GM23338 (cell line): ENCODE measurements at regions not wholly inside any gene's neighbourhood (a gene's known extent, or its start where the extent isn't known, plus 50 kb on each side); places are given as distances from the start of the nearest gene placed in this dataset.
"Not testable (repeated sequence)": the region's sequence is repeated elsewhere in the genome, so short reads cannot be mapped to it uniquely, and the experiment has no call there.

Source experiments
- ATAC-seq: fragments of 200-7000 bp; cut with Tn5 transposase; 3 replicates; pipeline ENCODE4 v1.9.1; 2020
- DNase-seq: peaks from one replicate; pipeline ENCODE4 v3.0.0-alpha.2; 2015; ENCODE audit warnings: low spot score
- H2AFZ ChIP-seq: fragments of 200-600 bp; sonication (generic); 2 replicates; pipeline ENCODE4 v1.8.0; 2016; ENCODE audit warnings: antibody characterized with exemption, mild to moderate bottlenecking, moderate library complexity
- H3F3A ChIP-seq: fragments of 200-600 bp; sonication (generic); replicated peaks from 2 replicates; pipeline ENCODE4 v1.8.0; 2017; ENCODE audit warnings: antibody characterized with exemption, mixed run types, low read depth
- H3K27ac ChIP-seq: fragments of 200-600 bp; sonication (generic); 2 replicates; pipeline ENCODE4 v1.6.1; 2016; ENCODE audit warnings: low read depth
- H3K27me3 ChIP-seq: fragments of 200-600 bp; sonication (generic); 2 replicates; pipeline ENCODE4 v1.8.0; 2016; ENCODE audit warnings: mild to moderate bottlenecking, mixed run types, moderate library complexity; ENCODE audit not compliant: insufficient read depth
- H3K36me3 ChIP-seq: fragments of 200-600 bp; sonication (generic); 2 replicates; pipeline ENCODE4 v1.8.0; 2016; ENCODE audit warnings: mild to moderate bottlenecking; ENCODE audit not compliant: insufficient read depth
- H3K4me1 ChIP-seq: fragments of 200-600 bp; sonication (generic); 2 replicates; pipeline ENCODE4 v1.8.0; 2016; ENCODE audit warnings: mild to moderate bottlenecking, moderate library complexity; ENCODE audit not compliant: insufficient read depth
- H3K4me2 ChIP-seq: fragments of 200-600 bp; sonication (generic); 2 replicates; pipeline ENCODE4 v1.7.1; 2017; ENCODE audit warnings: mixed run types
- H3K4me3 ChIP-seq: fragments of 200-600 bp; sonication (generic); 2 replicates; pipeline ENCODE4 v1.6.1; 2016; ENCODE audit warnings: mixed run types
- H3K79me2 ChIP-seq: fragments of 200-600 bp; sonication (generic); replicated peaks from 2 replicates; pipeline ENCODE4 v1.8.0; 2017; ENCODE audit warnings: mild to moderate bottlenecking; ENCODE audit not compliant: insufficient read depth
- H3K9me2 ChIP-seq: fragments of 200-600 bp; sonication (generic); 2 replicates; pipeline ENCODE4 v1.8.0; 2017; ENCODE audit not compliant: insufficient read depth
- H4K20me1 ChIP-seq: fragments of 200-600 bp; sonication (generic); replicated peaks from 2 replicates; pipeline ENCODE4 v1.8.0; 2017; ENCODE audit warnings: mild to moderate bottlenecking; ENCODE audit not compliant: insufficient read depth
- H3K27ac Mint-ChIP-seq: 2 replicates; pipeline ENCODE4 v1.8.0; 2020; ENCODE audit warnings: inconsistent platforms, mild to moderate bottlenecking, moderate library complexity, mixed read lengths
- H3K27me3 Mint-ChIP-seq: 3 replicates; pipeline ENCODE4 v1.8.0; 2022; ENCODE audit warnings: low read depth, mild to moderate bottlenecking, moderate library complexity, mixed read lengths, inconsistent platforms; ENCODE audit not compliant: insufficient read depth, poor library complexity
- H3K36me3 Mint-ChIP-seq: 3 replicates; pipeline ENCODE4 v1.8.0; 2021; ENCODE audit warnings: low read depth, mild to moderate bottlenecking, inconsistent platforms, moderate library complexity, mixed read lengths
- H3K4me1 Mint-ChIP-seq: 3 replicates; pipeline ENCODE4 v1.8.0; 2020; ENCODE audit warnings: mild to moderate bottlenecking, inconsistent platforms, mixed read lengths
- H3K4me3 Mint-ChIP-seq: 3 replicates; pipeline ENCODE4 v1.8.0; 2021; ENCODE audit warnings: moderate library complexity, mild to moderate bottlenecking, inconsistent platforms, mixed read lengths
- H3K9me3 Mint-ChIP-seq: 3 replicates; pipeline ENCODE4 v1.8.0; 2020; ENCODE audit warnings: moderate library complexity, mild to moderate bottlenecking, inconsistent platforms, mixed read lengths
- CREB1 ChIP-seq: fragments of 250-450 bp; sonication (Bioruptor Pico); IDR thresholded peaks from 2 replicates; pipeline ENCODE4 v1.5.0; 2020; ENCODE audit warnings: low read depth, mild to moderate bottlenecking, moderate library complexity
- CTCF ChIP-seq, 2 experiments: fragments of 200-600 bp in 1 of 2; sonication (generic) in 1 of 2; conservative IDR thresholded peaks; 2 replicates each; pipeline versions ENCODE4 v1.5.1 to v1.6.1; 2016 to 2017; ENCODE audit warnings: antibody characterized with exemption in 2 of 2, low read depth in 2 of 2, mild to moderate bottlenecking in 2 of 2, moderate library complexity in 1 of 2
- ETS1 ChIP-seq: IDR thresholded peaks from 2 replicates; pipeline ENCODE4 v1.6.1; 2016; ENCODE audit warnings: antibody characterized with exemption
- JUNB ChIP-seq: IDR thresholded peaks from one replicate; pipeline ENCODE4 v1.6.1; 2016; ENCODE audit warnings: antibody characterized with exemption; ENCODE audit not compliant: unreplicated experiment
- NANOG ChIP-seq: IDR thresholded peaks from 2 replicates; pipeline ENCODE4 v1.6.1; 2016; ENCODE audit warnings: antibody characterized with exemption, borderline replicate concordance
- POLR2AphosphoS5 ChIP-seq: IDR thresholded peaks from 2 replicates; pipeline ENCODE4 v1.6.1; 2016; ENCODE audit warnings: antibody characterized with exemption, low read depth
- REST ChIP-seq: IDR thresholded peaks from one replicate; pipeline ENCODE4 v1.6.1; 2018; ENCODE audit warnings: antibody characterized with exemption; ENCODE audit not compliant: unreplicated experiment
- STAT1 ChIP-seq: IDR thresholded peaks from one replicate; pipeline ENCODE4 v1.6.1; 2016; ENCODE audit warnings: antibody characterized with exemption; ENCODE audit not compliant: unreplicated experiment
- ZNF114 ChIP-seq: fragments of 250-450 bp; sonication (Bioruptor Pico); IDR thresholded peaks from 2 replicates; pipeline ENCODE4 v1.5.0; 2020; ENCODE audit warnings: mild to moderate bottlenecking, moderate library complexity
- ZNF331 ChIP-seq: fragments of 250-450 bp; sonication (Bioruptor Pico); IDR thresholded peaks from 2 replicates; pipeline ENCODE4 v1.5.0; 2020; ENCODE audit warnings: low read depth, mild to moderate bottlenecking, moderate library complexity
- ZNF462 ChIP-seq: fragments of 250-450 bp; sonication (Bioruptor Pico); IDR thresholded peaks from 2 replicates; pipeline ENCODE4 v1.5.0; 2020; ENCODE audit warnings: mild to moderate bottlenecking, moderate library complexity

- not testable (repeated sequence) for H3K4me3 ChIP-seq, H3K27ac ChIP-seq, H3K4me2 ChIP-seq, H3K36me3 ChIP-seq, H3K27ac Mint-ChIP-seq, H3F3A ChIP-seq, H3K4me1 ChIP-seq, H3K27me3 Mint-ChIP-seq, H2AFZ ChIP-seq, H3K9me2 ChIP-seq, DNase-seq, H4K20me1 ChIP-seq, H3K4me3 Mint-ChIP-seq, ATAC-seq, H3K27me3 ChIP-seq, H3K79me2 ChIP-seq, H3K4me1 Mint-ChIP-seq
- Mint-ChIP-seq H3K36me3 (peaks cover 11% of the 10 kb centered on the region; the same call in 2 of the 3 replicates), H3K9me3 (peaks cover 18% of the 10 kb centered on the region)
These were observed 64.5 kb downstream of the SLC30A10 start for GRCh38 chr1:219863816-219864215.

- H3K27me3 Mint-ChIP-seq = peaks cover 1% of the 10 kb centered on the region
- no peaks in the 10 kb centered on the region for H3K4me1 Mint-ChIP-seq
- Histone ChIP-seq H3K4me1 (no peaks in the 10 kb centered on the region), H3K4me3 (no peak overlapping the region), H3K79me2 (no peaks in the 10 kb centered on the region), H3K36me3 (no peaks in the 10 kb centered on the region), H3K27me3 (no peaks in the 10 kb centered on the region), H3F3A (no peaks in the 10 kb centered on the region), H4K20me1 (no peaks in the 10 kb centered on the region), H3K27ac (no peak overlapping the region), H3K9me2 (no peaks in the 10 kb centered on the region), H2AFZ (no peak overlapping the region), H3K4me2 (no peak overlapping the region)
- H3K36me3 Mint-ChIP-seq = peaks cover 11% of the 10 kb centered on the region; the same call in 2 of the 3 replicates
- no peak for TF ChIP-seq ZNF331 (CRISPR knock-in tag)
- no peak for TF ChIP-seq NANOG
- TF ChIP-seq ETS1 = no peak
- TF ChIP-seq CREB1 (CRISPR knock-in tag) = no peak
- no peak for TF ChIP-seq ZNF114 (CRISPR knock-in tag)
- TF ChIP-seq REST = no peak
- TF ChIP-seq STAT1 = no peak
- TF ChIP-seq CTCF (conservative IDR thresholded peaks at IDR 0.05; ENCODE audit: low read depth in 2 of 2) = no peak
- TF ChIP-seq JUNB = no peak
- no peak for TF ChIP-seq POLR2AphosphoS5
- TF ChIP-seq ZNF462 (CRISPR knock-in tag) = no peak
- H3K27ac Mint-ChIP-seq = no peak overlapping the region
- H3K9me3 Mint-ChIP-seq = peaks cover 18% of the 10 kb centered on the region
- ATAC-seq (no peak), DNase-seq (no peak)
- H3K4me3 Mint-ChIP-seq = no peak overlapping the region
These were observed 66.0 kb downstream of the SLC30A10 start for GRCh38 chr1:219862366-219862765.
